GM12878 (cell line): ENCODE measurements at regions not wholly inside any gene's neighbourhood (a gene's known extent, or its start where the extent isn't known, plus 50 kb on each side); places are given as distances from the start of the nearest gene placed in this dataset.

ENCODE experiments used
- ATAC-seq: fragments of 200-7000 bp; cut with Tn5 transposase; 3 replicates; pipeline ENCODE4 v1.9.1; 2020; ENCODE audit warnings: mild to moderate bottlenecking, moderate library complexity
- BruUV-seq: library from RNA; stranded (reverse); fragments of 400-500 nt; replicated peaks from 2 replicates; lab custom pipeline; 2021; lab: Mats Ljungman, UMichigan
- CTCF ChIA-PET: fragments of 300-600 bp; sonication (Branson Sonifier 250); formaldehyde crosslinking; extraction: SDS; loops from one replicate; lab custom pipeline; 2021; ENCODE audit warnings: inconsistent platforms; lab: Yijun Ruan, JAX
- POLR2A ChIA-PET: fragments of 350-600 bp; formaldehyde crosslinking; extraction: SDS; loops from one replicate; lab custom pipeline; 2021; ENCODE audit warnings: inconsistent platforms; lab: Charles Lee
- RAD21 ChIA-PET: fragments of 300-600 bp; sonication (Branson Sonifier 250); formaldehyde crosslinking; loops from one replicate; lab custom pipeline; 2023; ENCODE audit warnings: antibody characterized with exemption; ENCODE audit not compliant: unreplicated experiment; lab: Charles Lee
- SMC1A ChIA-PET: fragments of 300-600 bp; sonication (Branson Sonifier 250); formaldehyde crosslinking; loops from one replicate; lab custom pipeline; 2023; ENCODE audit not compliant: unreplicated experiment, uncharacterized antibody; lab: Charles Lee
- DNase-seq: peaks from one replicate; pipeline ENCODE4 v3.0.0-alpha.2; 2011; ENCODE audit warnings: low read depth, low spot score
- FAIRE-seq: peaks from 3 replicates; lab custom pipeline; 2011; peaks lifted over from hg19 to GRCh38; lab: Jason Lieb, UNC
- H2AFZ ChIP-seq: 2 replicates; pipeline ENCODE4 v1.6.0; 2011; ENCODE audit warnings: low read depth, low read length, control low read depth; ENCODE audit not compliant: control insufficient read depth
- H3K27ac ChIP-seq: 2 replicates; pipeline ENCODE4 v1.5.1; 2011; ENCODE audit warnings: control low read depth; ENCODE audit not compliant: control insufficient read depth, insufficient read depth
- H3K27me3 ChIP-seq, 2 experiments: replicated peaks in 1 of 2; 2 replicates each; pipeline versions ENCODE4 v1.6.0 to v1.6.1; 2011; ENCODE audit warnings: low read length in 1 of 2; ENCODE audit not compliant: control insufficient read depth in 2 of 2, insufficient read depth in 2 of 2
- H3K36me3 ChIP-seq, 2 experiments: 2 replicates each; pipeline ENCODE4 v1.5.1; 2011; ENCODE audit warnings: low read length in 1 of 2; ENCODE audit not compliant: control insufficient read depth in 2 of 2, insufficient read depth in 2 of 2
- H3K4me1 ChIP-seq: 2 replicates; pipeline ENCODE4 v1.6.1; 2011; ENCODE audit warnings: mild to moderate bottlenecking, low read length, moderate library complexity, mixed read lengths; ENCODE audit not compliant: control insufficient read depth, insufficient read depth
- H3K4me2 ChIP-seq: 2 replicates; pipeline ENCODE4 v1.6.0; 2011; ENCODE audit warnings: control low read depth; ENCODE audit not compliant: control insufficient read depth, insufficient read depth
- H3K4me3 ChIP-seq: fragments of 200-600 bp; sonication (generic); 2 replicates; pipeline ENCODE4 v1.5.1; 2016
- H3K79me2 ChIP-seq: 2 replicates; pipeline ENCODE4 v1.6.0; 2011; ENCODE audit warnings: low read length; ENCODE audit not compliant: control insufficient read depth, insufficient read depth
- H3K9ac ChIP-seq: 2 replicates; pipeline ENCODE4 v1.8.0; 2011; ENCODE audit warnings: low read length, control low read depth, mixed read lengths; ENCODE audit not compliant: control insufficient read depth, insufficient read depth
- H3K9me3 ChIP-seq: replicated peaks from 3 replicates; pipeline ENCODE4 v1.5.1; 2011; ENCODE audit warnings: mild to moderate bottlenecking, low read length; ENCODE audit not compliant: control insufficient read depth, insufficient read depth
- H4K20me1 ChIP-seq: 2 replicates; pipeline ENCODE4 v1.6.0; 2011; ENCODE audit not compliant: control insufficient read depth, insufficient read depth
- ASH2L ChIP-seq: fragments of 300-600, 200-600 bp; sonication (generic); IDR thresholded peaks from 2 replicates; pipeline ENCODE4 v1.6.1; 2017; ENCODE audit warnings: low read depth, mild to moderate bottlenecking, borderline replicate concordance
- BCL11A ChIP-seq: IDR thresholded peaks from 2 replicates; pipeline ENCODE4 v1.6.1; 2011; ENCODE audit warnings: low read depth, low read length
- BRCA1 ChIP-seq: IDR thresholded peaks from 2 replicates; pipeline ENCODE4 v1.6.1; 2011; ENCODE audit warnings: low read depth, low read length, improper control_type of control experiment
- CBFB ChIP-seq: IDR thresholded peaks from 2 replicates; pipeline ENCODE4 v1.6.1; 2016; ENCODE audit warnings: antibody characterized with exemption, low read depth
- MEF2B ChIP-seq: fragments of 450-650 bp; IDR thresholded peaks from 2 replicates; pipeline ENCODE4 v1.6.1; 2018; ENCODE audit warnings: mild to moderate bottlenecking, moderate library complexity; ENCODE audit not compliant: partially characterized antibody, poor library complexity, severe bottlenecking
- SPI1 ChIP-seq: IDR thresholded peaks from 2 replicates; pipeline ENCODE4 v1.6.1; 2011; ENCODE audit warnings: low read depth, mild to moderate bottlenecking, low read length, moderate library complexity, borderline replicate concordance; ENCODE audit not compliant: insufficient read depth
- WRNIP1 ChIP-seq: IDR thresholded peaks from 2 replicates; pipeline ENCODE4 v1.6.1; 2011; ENCODE audit warnings: low read depth, low read length, improper control_type of control experiment, borderline replicate concordance
- ZSCAN29 ChIP-seq: fragments of 450-650 bp; IDR thresholded peaks from 2 replicates; pipeline ENCODE4 v1.6.1; 2017; ENCODE audit warnings: mild to moderate bottlenecking, moderate library complexity
- WGBS: methylation state at CpG from one replicate; pipeline ENCODE4 v1.1.6; 2016; ENCODE audit warnings: low lambda C conversion rate; ENCODE audit not compliant: insufficient replicate concordance, insufficient coverage; ENCODE audit errors: missing lambda C conversion rate; 5-methylcytosine and 5-hydroxymethylcytosine counted together
- in situ Hi-C: fragments of 300-500 bp; cut with MboI; formaldehyde crosslinking; loops from 9 replicates; pipeline ENCODE4 v1.14.3; 2018; ENCODE audit warnings: mixed read lengths
- intact Hi-C: fragments of 100-400 bp; cut with micrococcal nuclease; formaldehyde crosslinking; loops from one replicate; pipeline ENCODE4 v1.14.2; 2022; ENCODE audit not compliant: unreplicated experiment
- TF ChIP-seq, protein P1 (sequence below): IDR thresholded peaks from 2 replicates; pipeline ENCODE4 v1.6.1; 2011; ENCODE audit warnings: low read depth, mild to moderate bottlenecking, low read length, moderate library complexity, borderline replicate concordance; ENCODE audit errors: extremely low read depth

DNA sequence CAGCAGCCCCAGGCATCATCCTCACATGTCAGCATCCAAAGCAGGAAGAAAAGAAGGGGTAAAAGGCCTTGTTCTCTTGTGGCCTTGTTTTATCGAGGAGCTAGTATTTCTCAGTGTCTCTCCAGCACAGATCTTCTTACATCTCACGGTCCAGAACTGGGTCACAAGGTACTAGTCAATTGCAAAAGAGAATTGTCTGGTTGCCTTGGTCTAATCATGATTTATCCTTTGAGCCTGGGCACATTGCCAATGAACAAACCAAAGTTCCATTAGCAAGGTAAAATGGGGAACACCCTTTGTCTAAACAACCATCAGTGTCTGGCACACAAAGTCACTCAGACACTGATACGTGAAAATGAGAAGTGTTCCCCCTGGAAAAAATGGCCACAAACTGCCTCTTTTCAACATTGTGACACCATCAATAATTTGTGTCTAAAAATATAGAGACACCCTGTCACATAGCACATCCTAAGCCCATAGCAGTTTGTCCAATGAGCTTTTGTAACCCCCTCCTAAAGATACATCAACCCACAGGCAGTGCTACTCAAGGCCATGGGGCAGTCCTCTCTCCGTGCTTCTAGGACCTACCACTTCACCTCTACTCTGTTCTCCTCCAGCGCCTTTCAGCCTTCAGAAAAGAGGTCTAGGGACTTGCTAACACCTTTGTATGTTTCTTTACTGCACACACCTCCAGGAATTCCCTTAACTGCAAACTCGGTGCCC lies 534.4 kb downstream of the MID1IP1 start:
- POLR2A ChIA-PET: no interaction called here
- RAD21 ChIA-PET: no interaction called here
- BruUV-seq: no TSS peak

DNA sequence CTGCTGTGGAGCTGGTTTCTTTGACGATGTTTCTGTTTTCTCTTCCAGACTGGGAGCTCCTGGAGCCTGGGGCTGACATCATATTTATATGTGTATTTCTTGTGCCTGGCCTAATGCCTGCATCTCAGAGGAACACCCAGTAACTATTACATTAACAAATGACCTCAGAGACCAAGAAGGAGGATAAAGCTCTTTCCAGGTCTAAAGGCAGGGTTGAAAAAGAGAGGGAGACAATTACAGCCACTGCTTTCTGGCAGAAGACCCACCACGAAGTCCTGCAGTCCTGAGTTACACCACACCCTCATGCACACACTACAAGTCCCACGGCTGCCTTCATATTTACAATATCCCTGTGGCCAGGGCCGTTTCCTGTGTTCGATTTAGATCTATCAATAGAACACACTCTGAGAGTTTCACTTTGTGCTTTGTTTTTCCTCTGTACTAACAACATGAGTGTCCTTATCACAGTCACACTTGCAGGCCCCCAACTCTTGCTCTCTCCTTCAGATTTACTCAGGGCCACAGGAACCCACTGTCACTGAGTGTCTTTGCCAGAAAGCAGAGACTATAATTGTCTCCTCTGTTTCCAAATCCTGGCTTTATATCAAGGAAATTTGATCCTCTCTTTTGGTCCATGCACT lies 535.5 kb downstream of the MID1IP1 start:
- Histone ChIP-seq H2AFZ (peak overlapping the region; percentile 9; the same call in 1 of the 2 replicates), H3K4me1 (no peaks in the 10 kb centered on the region; the same call in 1 of the 2 replicates), H3K4me3 (no peak overlapping the region), H3K4me2 (peak overlapping the region; percentile 35; the same call in 1 of the 2 replicates), H3K9me3 (no peaks in the 10 kb centered on the region), H3K27me3 (no peaks in the 10 kb centered on the region), H3K27ac (no peak overlapping the region), H3K79me2 (no peaks in the 10 kb centered on the region), H4K20me1 (no peaks in the 10 kb centered on the region; the same call in 1 of the 2 replicates), H3K36me3 (no peaks in the 10 kb centered on the region), H3K9ac (no peak overlapping the region; the same call in 1 of the 2 replicates)
- ChIA-PET CTCF (no interaction called here), POLR2A (no interaction called here), RAD21 (no interaction called here), SMC1A (interaction anchor here (0.9 kb wide), 1 partner anchor 9 kb away, joined by 3 read pairs; no protein-coding TSS in a partner anchor)
- intact Hi-C loops (no loop called here), in situ Hi-C loops (no loop called here)
- no TSS peak for BruUV-seq
- peak; percentile 71 for ATAC-seq
- FAIRE-seq: no peak
- peak; percentile 32 for DNase-seq
- TF ChIP-seq ASH2L (no peak), MEF2B (peak; percentile 27)
- WGBS: 8% methylated on average over 5 of the region's 5 CpGs

More for the DNA sequence above, 534.4 kb downstream of the MID1IP1 start:
- no peak for DNase-seq
- Histone ChIP-seq H3K27me3 (no peaks in the 10 kb centered on the region), H3K4me1 (no peaks in the 10 kb centered on the region; the same call in 1 of the 2 replicates), H3K27ac (no peak overlapping the region), H4K20me1 (no peaks in the 10 kb centered on the region; the same call in 1 of the 2 replicates)
- SMC1A ChIA-PET: interaction anchor here (0.9 kb wide), 1 partner anchor 8 kb away, joined by 3 read pairs; no protein-coding TSS in a partner anchor
- intact Hi-C loops: no loop called here
- WGBS: 29% methylated on average over 6 of the region's 6 CpGs
- in situ Hi-C loops: no loop called here
- TF ChIP-seq ZSCAN29 (no peak), WRNIP1 (no peak), BCL11A (no peak), SPI1 (no peak), CBFB (no peak), BRCA1 (no peak)
- TF ChIP-seq, protein P1, sequence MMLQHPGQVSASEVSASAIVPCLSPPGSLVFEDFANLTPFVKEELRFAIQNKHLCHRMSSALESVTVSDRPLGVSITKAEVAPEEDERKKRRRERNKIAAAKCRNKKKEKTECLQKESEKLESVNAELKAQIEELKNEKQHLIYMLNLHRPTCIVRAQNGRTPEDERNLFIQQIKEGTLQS: no peak
- TF ChIP-seq, all 136 proteins: peak for 0
- Histone ChIP-seq H3K9me3 (no peaks in the 10 kb centered on the region), H2AFZ (no peak overlapping the region), H3K36me3 (no peaks in the 10 kb centered on the region), H3K9ac (no peak overlapping the region), H3K4me2 (no peak overlapping the region), H3K79me2 (no peaks in the 10 kb centered on the region), H3K4me3 (no peak overlapping the region)
- CTCF ChIA-PET: no interaction called here
- FAIRE-seq: no peak
- no peak for ATAC-seq
